DOHH2 (cell line): ENCODE measurements at regions not wholly inside any gene's neighbourhood (a gene's known extent, or its start where the extent isn't known, plus 50 kb on each side); places are given as distances from the start of the nearest gene placed in this dataset.
"Not testable (repeated sequence)": the region's sequence is repeated elsewhere in the genome, so short reads cannot be mapped to it uniquely, and the experiment has no call there.

ENCODE experiments used
- H3F3A ChIP-seq: fragments of 200-600 bp; sonication (generic), shearing (Covaris generic); 2 replicates; pipeline ENCODE4 v1.6.0; 2016; ENCODE audit warnings: antibody characterized with exemption, mild to moderate bottlenecking; ENCODE audit not compliant: control insufficient read depth, insufficient read depth
- H3K27ac ChIP-seq: fragments of 200-600 bp; sonication (generic); 2 replicates; pipeline ENCODE4 v1.5.1; 2014; ENCODE audit warnings: low read depth, mild to moderate bottlenecking, low read length, moderate library complexity
- H3K27me3 ChIP-seq: fragments of 200-600 bp; sonication (generic); 2 replicates; pipeline ENCODE4 v1.6.1; 2014; ENCODE audit warnings: mild to moderate bottlenecking, low read length, mixed read lengths; ENCODE audit not compliant: control insufficient read depth
- H3K36me3 ChIP-seq: fragments of 200-600 bp; sonication (generic); 2 replicates; pipeline ENCODE4 v1.6.1; 2014; ENCODE audit warnings: mild to moderate bottlenecking, low read length, moderate library complexity, mixed read lengths; ENCODE audit not compliant: control insufficient read depth
- H3K4me1 ChIP-seq: fragments of 200-600 bp; sonication (generic); 2 replicates; pipeline ENCODE4 v1.6.1; 2014; ENCODE audit warnings: mild to moderate bottlenecking, low read length, mixed read lengths; ENCODE audit not compliant: control insufficient read depth
- H3K4me2 ChIP-seq: fragments of 200-600 bp; sonication (generic); 2 replicates; pipeline ENCODE4 v1.6.0; 2014; ENCODE audit warnings: mild to moderate bottlenecking, low read length, moderate library complexity
- H3K4me3 ChIP-seq: fragments of 200-600 bp; sonication (generic); 2 replicates; pipeline ENCODE4 v1.5.1; 2014; ENCODE audit warnings: mild to moderate bottlenecking, low read length, mixed read lengths
- H3K79me2 ChIP-seq: fragments of 200-600 bp; sonication (generic); 2 replicates; pipeline ENCODE4 v1.6.1; 2014; ENCODE audit warnings: mild to moderate bottlenecking, low read length, mixed read lengths; ENCODE audit not compliant: control insufficient read depth
- H3K9me2 ChIP-seq: fragments of 200-600 bp; sonication (generic); replicated peaks from 2 replicates; pipeline ENCODE4 v1.6.1; 2014; ENCODE audit warnings: mild to moderate bottlenecking, low read length, mixed read lengths; ENCODE audit not compliant: control insufficient read depth
- H3K9me3 ChIP-seq: fragments of 200-600 bp; sonication (generic); 2 replicates; pipeline ENCODE4 v1.6.1; 2014; ENCODE audit warnings: antibody characterized with exemption, low read length, mixed read lengths; ENCODE audit not compliant: control insufficient read depth, insufficient read depth
- H4K20me1 ChIP-seq: fragments of 200-600 bp; sonication (generic); 2 replicates; pipeline ENCODE4 v1.6.0; 2014; ENCODE audit warnings: low read depth, mild to moderate bottlenecking, antibody characterized with exemption, low read length, moderate library complexity; ENCODE audit not compliant: control insufficient read depth, insufficient read depth
- CTCF ChIP-seq: fragments of 200-600 bp; sonication (generic); IDR thresholded peaks from one replicate; pipeline ENCODE4 v1.5.1; 2014; ENCODE audit warnings: antibody characterized with exemption, mild to moderate bottlenecking, low read depth, low read length; ENCODE audit not compliant: poor library complexity, severe bottlenecking
- EZH2phosphoT487 ChIP-seq: fragments of 200-600 bp; sonication (generic); IDR thresholded peaks from 2 replicates; pipeline ENCODE4 v1.6.1; 2017; ENCODE audit warnings: borderline replicate concordance, mild to moderate bottlenecking, antibody characterized with exemption, low read length, moderate library complexity, mixed read lengths

GRCh38 chr6:935582-935981 lies 242.6 kb upstream of the EXOC2 start:
- Histone ChIP-seq H4K20me1 (no peaks in the 10 kb centered on the region), H3K27me3 (no peaks in the 10 kb centered on the region), H3K9me2 (no peaks in the 10 kb centered on the region), H3F3A (no peaks in the 10 kb centered on the region), H3K4me2 (no peak overlapping the region), H3K36me3 (no peaks in the 10 kb centered on the region), H3K4me3 (no peak overlapping the region), H3K27ac (no peak overlapping the region), H3K4me1 (no peaks in the 10 kb centered on the region; the same call in 1 of the 2 replicates), H3K9me3 (no peaks in the 10 kb centered on the region), H3K79me2 (no peaks in the 10 kb centered on the region)
- TF ChIP-seq CTCF = no peak
- no peak for TF ChIP-seq EZH2phosphoT487

- Histone ChIP-seq H3K36me3 (no peaks in the 10 kb centered on the region), H3K9me2 (no peaks in the 10 kb centered on the region), H3K4me2 (no peak overlapping the region), H3F3A (no peaks in the 10 kb centered on the region), H3K27ac (no peak overlapping the region), H4K20me1 (no peaks in the 10 kb centered on the region), H3K4me1 (no peaks in the 10 kb centered on the region; the same call in 1 of the 2 replicates), H3K27me3 (no peaks in the 10 kb centered on the region), H3K4me3 (no peak overlapping the region), H3K9me3 (no peaks in the 10 kb centered on the region), H3K79me2 (no peaks in the 10 kb centered on the region)
- TF ChIP-seq CTCF = no peak
- no peak for TF ChIP-seq EZH2phosphoT487
Measured at GRCh38 chr6:934686-935085, 241.7 kb upstream of the EXOC2 start.

- H4K20me1 ChIP-seq, H3F3A ChIP-seq, H3K9me3 ChIP-seq, H3K27me3 ChIP-seq, H3K4me2 ChIP-seq, H3K9me2 ChIP-seq, H3K79me2 ChIP-seq, H3K27ac ChIP-seq, H3K4me1 ChIP-seq, H3K4me3 ChIP-seq, H3K36me3 ChIP-seq: not testable (repeated sequence)
Measured at GRCh38 chr6:931919-932318, 239.0 kb upstream of the EXOC2 start.

GRCh38 chr6:927157-927556 lies 234.2 kb upstream of the EXOC2 start:
- H3K27ac ChIP-seq = no peak overlapping the region
- no peaks in the 10 kb centered on the region for H3F3A ChIP-seq
- H3K79me2 ChIP-seq = no peaks in the 10 kb centered on the region
- H3K9me2 ChIP-seq = no peaks in the 10 kb centered on the region
- no peaks in the 10 kb centered on the region for H4K20me1 ChIP-seq
- no peaks in the 10 kb centered on the region for H3K27me3 ChIP-seq
- no peak overlapping the region for H3K4me3 ChIP-seq
- TF ChIP-seq EZH2phosphoT487 (no peak), CTCF (no peak)
- no peak overlapping the region for H3K4me2 ChIP-seq
- peaks cover 2% of the 10 kb centered on the region; the same call in 1 of the 2 replicates for H3K9me3 ChIP-seq
- no peaks in the 10 kb centered on the region for H3K4me1 ChIP-seq
- H3K36me3 ChIP-seq = no peaks in the 10 kb centered on the region
